ENCODE measurements at regions not wholly inside any gene's neighbourhood (a gene's known extent, or its start where the extent isn't known, plus 50 kb on each side); places are given as distances from the start of the nearest gene placed in this dataset.
"Not testable (repeated sequence)": the region's sequence is repeated elsewhere in the genome, so short reads cannot be mapped to it uniquely, and the experiment has no call there.

GRCh38 chr2:13651684-13652131 is 935.0 kb downstream of the TRIB2 start:
- no peak for FAIRE-seq

GRCh38 chr2:13652531-13653313 is 936.0 kb downstream of the TRIB2 start:
- no peak for FAIRE-seq

- FAIRE-seq, result no peak
These were observed 937.7 kb downstream of the TRIB2 start for GRCh38 chr2:13654416-13654815.

GRCh38 chr2:13660231-13660630 is 943.5 kb downstream of the TRIB2 start:
- FAIRE-seq, result no peak

- FAIRE-seq, result no peak
These were observed 945.3 kb downstream of the TRIB2 start for GRCh38 chr2:13662055-13662454.

- no peak for FAIRE-seq
These were observed 950.1 kb downstream of the TRIB2 start for GRCh38 chr2:13666582-13667414.

- no peak for FAIRE-seq
These were observed 950.6 kb downstream of the TRIB2 start for GRCh38 chr2:13667415-13667757.

- no peak for FAIRE-seq
These were observed 952.9 kb downstream of the TRIB2 start for GRCh38 chr2:13669607-13670006.

GRCh38 chr2:13673821-13674220 is 957.1 kb downstream of the TRIB2 start:
- FAIRE-seq, result not testable (repeated sequence)

GRCh38 chr2:13676269-13676668 is 956.2 kb upstream of the LRATD1 start:
- FAIRE-seq, result no peak

GRCh38 chr2:13681936-13682335 is 950.6 kb upstream of the LRATD1 start:
- no peak for FAIRE-seq

GRCh38 chr2:13682540-13683272 is 949.8 kb upstream of the LRATD1 start:
- no peak for FAIRE-seq

GRCh38 chr2:13686262-13686661 is 946.3 kb upstream of the LRATD1 start:
- no peak for FAIRE-seq

GRCh38 chr2:13694673-13695072 is 937.8 kb upstream of the LRATD1 start:
- no peak for FAIRE-seq

GRCh38 chr2:13696601-13697000 is 935.9 kb upstream of the LRATD1 start:
- FAIRE-seq, result no peak

GRCh38 chr2:13698847-13699246 is 933.7 kb upstream of the LRATD1 start:
- FAIRE-seq, result no peak

- FAIRE-seq, result not testable (repeated sequence)
These were observed 932.6 kb upstream of the LRATD1 start for GRCh38 chr2:13699939-13700338.

- no peak for FAIRE-seq
These were observed 921.4 kb upstream of the LRATD1 start for GRCh38 chr2:13711154-13711553.

GRCh38 chr2:13714466-13714865 is 918.1 kb upstream of the LRATD1 start:
- FAIRE-seq, result no peak

GRCh38 chr2:13725945-13726344 is 906.6 kb upstream of the LRATD1 start:
- FAIRE-seq, result no peak

- FAIRE-seq, result no peak
These were observed 887.2 kb upstream of the LRATD1 start for GRCh38 chr2:13745330-13745729.

- FAIRE-seq, result no peak
These were observed 880.6 kb upstream of the LRATD1 start for GRCh38 chr2:13751955-13752354.

- no peak for FAIRE-seq
These were observed 874.1 kb upstream of the LRATD1 start for GRCh38 chr2:13758412-13758811.

- no peak for FAIRE-seq
These were observed 864.2 kb upstream of the LRATD1 start for GRCh38 chr2:13768274-13768673.

Data from G401.6 (cell line).